HG03103 (cell line): ENCODE measurements at regions not wholly inside any gene's neighbourhood (a gene's known extent, or its start where the extent isn't known, plus 50 kb on each side); places are given as distances from the start of the nearest gene placed in this dataset.

ENCODE experiments used
- ATAC-seq: cut with Tn5 transposase; IDR thresholded peaks from one replicate; pipeline ENCODE4 v1.9.1; 2021; ENCODE audit warnings: low read depth; ENCODE audit not compliant: unreplicated experiment

- no peak for ATAC-seq
These were observed 796.4 kb upstream of the ARPP21 start for GRCh38 chr3:34842706-34843480.

- no peak for ATAC-seq
These were observed 795.1 kb upstream of the ARPP21 start for GRCh38 chr3:34844323-34844620.

GRCh38 chr3:34851137-34851536, 788.2 kb upstream of the ARPP21 start:
- no peak for ATAC-seq

GRCh38 chr3:34852844-34853439, 786.4 kb upstream of the ARPP21 start:
- no peak for ATAC-seq

GRCh38 chr3:34856081-34856947, 783.0 kb upstream of the ARPP21 start:
- ATAC-seq: no peak

- ATAC-seq: no peak
These were observed 781.2 kb upstream of the ARPP21 start for GRCh38 chr3:34858067-34858660.

- ATAC-seq: no peak
These were observed 779.6 kb upstream of the ARPP21 start for GRCh38 chr3:34859746-34860145.

GRCh38 chr3:34862456-34862855, 776.9 kb upstream of the ARPP21 start:
- ATAC-seq: no peak

- no peak for ATAC-seq
These were observed 775.8 kb upstream of the ARPP21 start for GRCh38 chr3:34863485-34863884.

GRCh38 chr3:34864011-34864410, 775.3 kb upstream of the ARPP21 start:
- no peak for ATAC-seq

GRCh38 chr3:34865346-34865745, 774.0 kb upstream of the ARPP21 start:
- no peak for ATAC-seq

GRCh38 chr3:34868935-34869334, 770.4 kb upstream of the ARPP21 start:
- no peak for ATAC-seq

- ATAC-seq: no peak
These were observed 769.6 kb upstream of the ARPP21 start for GRCh38 chr3:34869696-34870095.

GRCh38 chr3:34872406-34872805, 766.9 kb upstream of the ARPP21 start:
- ATAC-seq: no peak

GRCh38 chr3:34876997-34877396, 762.3 kb upstream of the ARPP21 start:
- no peak for ATAC-seq

- no peak for ATAC-seq
These were observed 760.8 kb upstream of the ARPP21 start for GRCh38 chr3:34878488-34878887.

GRCh38 chr3:34881026-34881425, 758.3 kb upstream of the ARPP21 start:
- ATAC-seq: no peak

GRCh38 chr3:34882764-34883163, 756.6 kb upstream of the ARPP21 start:
- no peak for ATAC-seq

- no peak for ATAC-seq
These were observed 755.3 kb upstream of the ARPP21 start for GRCh38 chr3:34884007-34884406.

- ATAC-seq: no peak
These were observed 752.9 kb upstream of the ARPP21 start for GRCh38 chr3:34886443-34886842.

GRCh38 chr3:34889641-34890040, 749.7 kb upstream of the ARPP21 start:
- no peak for ATAC-seq
